RKO (cell line): ENCODE measurements at regions not wholly inside any gene's neighbourhood (a gene's known extent, or its start where the extent isn't known, plus 50 kb on each side); places are given as distances from the start of the nearest gene placed in this dataset.

Source experiments
- DNase-seq: peaks from one replicate; pipeline ENCODE4 v3.0.0-alpha.2; 2016; ENCODE audit warnings: low spot score

DNA sequence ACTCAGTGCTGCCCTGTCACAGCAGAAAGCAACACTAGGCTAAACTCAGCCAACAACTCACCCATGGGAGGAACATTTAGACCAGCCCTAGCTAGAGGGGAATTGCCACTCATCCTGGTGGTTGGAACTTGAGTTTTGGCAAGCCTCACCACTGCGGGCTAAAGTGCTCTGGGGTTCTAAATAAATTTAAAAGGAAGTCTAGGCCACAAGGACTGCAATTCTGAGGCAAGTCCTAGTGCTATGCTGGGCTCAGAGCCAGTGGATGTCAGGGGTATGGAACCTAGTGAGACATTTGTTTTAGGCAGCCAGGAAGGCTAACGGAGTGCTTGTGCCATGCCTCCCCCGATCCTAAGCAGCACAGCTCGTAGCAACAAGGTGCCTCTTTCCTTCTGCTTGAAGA lies 78.0 kb downstream of the RGS13 start:
- no peak for DNase-seq

DNA sequence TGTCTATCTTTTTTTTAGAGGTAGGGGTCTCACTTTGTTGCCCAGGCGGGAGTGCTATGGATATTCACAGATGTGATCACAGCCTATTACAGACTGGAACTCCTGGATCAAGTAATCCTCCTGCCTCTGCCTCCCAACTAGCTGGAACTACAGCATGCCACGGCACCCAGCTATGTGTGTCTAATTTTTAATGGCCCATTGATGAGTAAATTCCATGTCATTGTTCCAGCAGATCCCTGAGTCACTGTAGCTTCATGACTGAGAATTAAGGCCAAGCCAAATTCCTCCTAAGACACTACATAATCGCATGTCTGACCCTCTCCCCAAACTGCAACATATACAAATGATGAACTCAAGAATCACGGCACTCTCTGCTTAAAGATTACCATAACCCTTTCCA lies 84.2 kb upstream of the RGS2 start:
- peak; percentile 78 for DNase-seq

DNA sequence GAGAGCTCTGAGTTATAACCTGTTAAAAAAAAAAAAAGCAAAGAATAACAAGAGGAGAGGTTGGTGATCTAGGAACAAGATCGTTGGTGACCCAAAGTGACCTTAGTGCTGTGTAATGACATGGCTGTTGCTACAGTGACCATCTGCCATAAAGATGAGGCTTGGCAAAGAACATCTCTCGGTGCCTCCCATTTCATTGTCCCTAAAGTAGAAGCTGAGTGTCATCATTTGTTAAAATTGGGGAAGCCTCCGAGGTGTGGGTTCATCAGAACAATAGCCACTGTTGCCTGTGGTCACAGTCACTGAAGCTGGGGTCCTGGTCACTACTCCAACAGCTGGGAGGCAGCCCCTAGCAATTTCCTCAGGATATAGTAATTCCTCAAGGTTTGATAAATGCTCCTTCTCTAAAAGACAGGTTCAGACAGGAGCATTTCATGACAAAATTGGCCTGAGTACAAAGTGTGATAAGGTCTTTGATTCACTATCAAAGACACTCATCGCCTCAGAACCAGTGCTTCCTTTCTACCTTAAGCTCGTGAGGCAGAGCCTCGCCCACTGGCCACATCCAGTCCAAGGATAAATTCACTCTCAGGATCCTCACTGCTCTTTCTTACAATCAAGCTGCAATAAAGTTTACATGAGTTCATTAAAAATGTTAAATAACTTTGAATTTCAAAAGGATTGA lies 81.9 kb upstream of the RGS2 start:
- no peak for DNase-seq

DNA sequence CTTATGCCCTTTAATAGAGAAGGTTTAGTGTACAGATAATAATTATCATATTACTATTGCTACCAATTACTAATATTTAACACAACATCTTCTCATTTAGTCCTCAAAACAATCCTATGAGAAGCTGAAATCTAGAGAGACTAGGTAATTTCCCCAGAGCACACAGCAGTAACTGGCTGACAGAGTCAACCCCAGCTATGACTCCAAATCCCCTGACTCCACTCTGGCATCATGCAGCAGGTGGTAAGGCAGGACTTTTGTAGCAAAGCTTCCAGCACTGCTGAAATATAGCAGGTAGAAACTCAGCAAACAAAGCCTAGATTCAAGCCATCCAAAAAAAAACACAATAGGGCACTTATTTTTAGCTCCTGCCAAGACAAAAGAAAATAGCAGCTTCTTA lies 79.3 kb upstream of the RGS2 start:
- no peak for DNase-seq

DNA sequence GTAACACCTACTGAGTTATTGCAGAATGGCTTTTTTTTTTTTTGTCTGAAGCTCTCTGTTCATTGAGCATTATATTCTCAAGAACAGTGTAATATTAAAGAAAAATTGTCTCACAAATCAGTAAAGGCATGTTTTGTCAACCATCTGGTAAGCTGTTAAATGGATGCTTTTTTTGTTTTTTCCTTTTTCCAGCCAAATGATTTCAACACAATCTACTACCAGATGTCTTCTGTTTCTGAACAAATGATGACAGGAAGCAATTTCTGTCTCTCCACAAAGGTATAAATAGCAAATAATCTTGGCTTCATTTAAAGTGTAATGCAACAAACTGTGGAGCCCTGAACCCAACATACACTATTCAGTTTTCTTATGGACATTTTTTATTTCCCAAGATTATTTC lies 78.6 kb upstream of the RGS2 start:
- DNase-seq, result no peak

DNA sequence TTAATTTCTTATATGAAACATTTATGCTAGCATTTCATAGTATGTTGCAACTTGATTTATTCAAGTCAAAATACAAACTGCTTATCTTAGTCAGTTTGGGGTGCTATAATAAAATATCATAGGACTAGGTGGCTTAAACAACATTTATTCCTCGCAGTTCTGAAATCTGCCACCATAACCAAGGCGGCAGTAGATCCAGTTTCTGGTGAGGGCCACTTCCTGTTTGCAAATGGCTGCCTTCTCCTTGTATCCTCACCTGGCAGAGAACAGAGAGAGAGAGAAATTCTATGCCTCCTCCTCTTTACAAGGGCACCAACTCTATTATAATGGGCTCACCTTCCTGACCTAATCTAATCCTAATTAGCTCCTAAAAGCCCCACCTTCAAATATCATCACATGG lies 76.1 kb upstream of the RGS2 start:
- DNase-seq, result peak; percentile 68

DNA sequence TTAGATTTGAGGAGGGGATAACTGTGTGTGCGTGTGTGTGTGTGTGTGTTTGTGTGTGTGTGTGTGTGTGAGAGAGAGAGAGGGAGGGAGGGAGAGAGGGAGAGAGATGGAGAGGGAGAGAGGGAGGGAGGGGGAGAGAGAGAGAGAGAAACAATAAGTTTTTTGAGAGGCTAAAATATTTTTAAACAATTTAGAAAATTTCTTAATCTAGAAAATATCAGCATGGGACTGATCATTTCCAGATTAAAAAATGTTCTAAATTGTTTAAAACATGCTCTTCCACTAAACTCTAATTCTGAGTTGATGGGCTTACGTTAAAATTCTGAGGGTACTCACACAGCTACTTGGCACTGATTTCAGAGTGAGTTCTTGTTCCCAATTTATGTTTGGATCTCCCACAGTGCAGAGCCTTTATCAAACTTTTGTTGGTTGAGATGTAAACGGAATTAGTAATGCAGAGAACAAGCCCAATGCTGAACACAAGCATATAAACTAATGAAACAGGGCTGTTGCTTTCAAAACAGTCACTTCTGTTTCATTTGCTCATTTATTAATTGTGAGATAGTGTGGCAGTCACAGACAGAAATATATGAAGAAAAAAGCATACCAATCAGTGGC lies 73.4 kb upstream of the RGS2 start:
- DNase-seq, result no peak

DNA sequence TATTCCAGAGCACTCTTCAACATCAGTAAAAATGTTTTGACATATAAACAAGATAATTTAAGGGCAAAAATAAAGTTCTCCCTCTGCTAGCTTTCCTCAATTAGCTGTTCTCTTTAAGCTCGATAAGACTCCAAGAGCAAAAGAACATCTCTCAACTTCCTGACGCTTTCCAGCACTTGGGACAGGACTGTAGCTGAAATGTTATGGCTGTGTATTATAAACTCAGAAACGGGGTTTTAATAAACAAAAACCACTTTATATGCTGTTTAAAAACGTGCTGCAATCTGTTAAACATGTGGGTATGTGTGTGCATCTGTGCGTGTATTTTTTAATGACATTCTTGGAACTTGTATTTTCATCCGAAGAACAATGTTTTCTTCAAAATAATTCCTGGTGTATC lies 71.5 kb upstream of the RGS2 start:
- no peak for DNase-seq

DNA sequence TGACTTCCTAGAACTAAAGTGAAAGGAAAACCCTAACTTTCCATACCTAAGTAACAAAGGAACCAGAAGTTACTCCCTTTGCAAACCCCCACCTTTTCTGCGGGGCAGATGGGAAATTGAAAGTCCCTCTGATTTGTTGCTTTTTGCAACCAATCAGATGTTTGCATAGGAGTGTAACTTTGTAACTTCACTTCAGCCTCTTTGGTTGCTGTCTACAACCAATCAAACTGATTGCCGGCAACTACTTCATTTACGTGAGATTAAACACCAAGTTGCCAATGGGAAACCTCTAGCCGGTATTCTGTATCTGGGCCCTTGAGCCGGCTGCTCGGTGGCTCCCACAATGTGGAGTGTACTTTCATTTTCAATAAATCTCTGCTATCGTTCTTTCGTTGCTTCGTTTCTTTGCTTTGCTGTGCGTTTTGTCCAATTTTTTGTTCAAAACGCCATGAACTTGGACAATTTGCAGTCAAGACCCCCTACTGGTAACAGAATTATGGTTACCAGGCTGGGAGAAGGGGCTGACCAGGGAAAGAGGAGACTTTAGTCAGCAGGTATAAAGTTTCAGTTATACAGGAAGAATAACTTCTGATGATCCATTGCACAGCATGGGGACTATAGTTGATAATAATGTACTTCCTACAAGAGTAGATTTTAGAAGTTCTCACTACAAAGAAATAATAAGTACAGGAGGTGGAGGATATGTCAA lies 69.2 kb upstream of the RGS2 start:
- peak; percentile 95 for DNase-seq

DNA sequence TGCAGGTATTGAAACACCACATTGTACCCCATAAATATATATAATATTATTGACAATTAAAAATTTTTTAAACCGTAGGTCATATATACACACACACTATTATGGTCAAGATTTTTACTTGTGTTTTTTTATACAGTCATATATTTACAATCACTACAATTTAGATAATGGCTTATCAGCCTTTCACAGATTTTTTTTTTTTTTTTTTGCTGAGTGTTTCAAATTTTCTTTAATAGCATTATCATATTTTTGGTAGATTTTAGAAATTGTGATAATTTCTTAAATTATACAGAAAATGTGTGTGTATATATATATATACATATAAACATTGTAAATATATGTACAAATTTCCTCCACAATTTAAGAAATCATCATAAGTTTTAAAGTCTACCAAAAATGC lies 68.6 kb upstream of the RGS2 start:
- DNase-seq, result no peak

DNA sequence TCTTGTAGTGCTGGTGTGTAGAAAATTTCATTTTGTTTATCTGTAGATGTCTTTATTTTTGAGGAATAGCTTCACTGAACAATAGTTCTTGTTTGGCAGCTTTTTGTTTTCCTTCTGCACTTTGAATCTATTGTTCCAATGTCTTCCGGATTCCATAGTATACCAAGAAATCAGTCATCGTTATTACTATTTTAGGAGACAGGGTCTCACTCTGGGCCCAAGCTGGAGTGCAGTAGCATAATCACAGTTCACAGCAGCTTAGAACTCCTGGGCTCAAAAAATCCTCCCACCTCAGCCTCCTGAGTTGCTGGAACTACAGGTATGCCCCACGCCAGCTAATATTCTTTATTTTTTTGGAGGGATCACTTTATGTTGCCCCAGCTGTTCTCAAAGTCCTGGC lies 67.7 kb upstream of the RGS2 start:
- DNase-seq, result no peak

DNA sequence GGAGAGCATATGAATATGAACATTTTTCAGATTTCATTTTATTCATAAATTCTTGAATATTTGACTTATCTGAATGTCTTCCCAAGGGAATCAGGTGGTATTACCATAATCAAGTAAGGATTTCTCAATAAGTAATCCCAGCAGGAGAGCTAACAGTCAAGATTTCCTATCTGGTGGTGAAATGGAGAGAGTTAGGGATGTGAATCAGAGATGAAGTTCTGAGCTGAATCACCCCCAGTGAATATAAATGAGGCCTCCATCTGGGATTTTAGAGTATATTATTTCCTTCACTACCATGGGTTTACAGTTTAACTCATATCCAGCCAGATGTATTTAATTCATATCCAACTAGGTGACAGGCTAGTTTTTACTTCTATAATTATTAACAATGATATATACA lies 61.5 kb upstream of the RGS2 start:
- DNase-seq, result peak; percentile 48

DNA sequence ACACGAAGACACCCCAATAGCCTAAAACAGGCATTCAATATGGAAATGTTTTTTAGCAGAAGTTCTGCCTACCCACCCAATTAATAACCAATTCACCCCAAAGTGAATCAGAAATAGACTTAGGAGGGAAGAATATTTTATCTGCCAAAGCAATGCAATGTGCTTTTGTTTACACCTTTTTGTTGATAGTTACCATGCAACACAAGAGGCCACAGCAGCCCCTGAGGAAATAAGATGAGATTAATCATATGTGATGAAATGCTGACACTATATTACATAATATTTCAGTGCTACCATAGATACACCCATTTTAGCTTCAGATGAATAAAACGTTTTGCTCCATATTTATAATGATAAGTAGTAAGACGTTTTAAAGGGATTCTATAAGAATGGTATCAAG lies 60.9 kb upstream of the RGS2 start:
- peak; percentile 25 for DNase-seq

DNA sequence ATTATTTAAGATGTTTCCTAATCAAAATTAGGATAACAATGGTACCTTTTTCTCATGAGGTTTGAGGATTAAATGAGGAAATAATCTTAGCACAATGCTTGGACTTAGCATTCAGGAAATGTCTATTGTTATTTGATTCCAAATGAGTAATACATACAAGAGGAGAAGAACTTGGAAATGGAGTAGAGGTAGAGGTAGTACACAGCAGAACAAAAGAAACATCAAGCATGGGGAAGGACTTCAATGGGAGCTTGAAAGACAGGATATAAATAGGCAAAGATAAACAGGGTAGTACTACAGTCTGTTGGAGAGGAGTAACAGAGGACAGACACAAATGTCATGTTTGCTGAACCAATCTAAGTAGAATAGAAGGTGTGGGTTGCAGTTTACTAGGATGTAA lies 59.5 kb upstream of the RGS2 start:
- no peak for DNase-seq

DNA sequence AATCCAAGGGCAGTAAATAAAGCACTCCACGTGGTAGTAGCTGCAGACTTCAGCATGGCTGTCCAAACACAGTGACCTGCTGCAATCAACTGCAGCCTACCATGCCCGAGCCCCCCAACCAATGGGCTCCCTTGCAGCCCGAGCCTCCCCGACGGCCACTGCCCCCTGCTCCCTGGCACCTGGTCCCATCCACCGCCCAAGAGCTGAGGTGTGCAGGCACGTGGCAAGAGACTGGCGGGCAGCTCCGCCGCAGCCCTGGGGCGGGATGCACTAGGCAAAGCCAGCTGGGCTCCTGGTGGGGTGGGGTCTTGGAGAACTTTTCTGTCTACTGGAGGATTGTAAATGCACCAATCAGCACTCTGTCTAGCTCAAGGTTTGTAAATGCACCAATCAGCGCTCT lies 57.6 kb upstream of the RGS2 start:
- DNase-seq, result no peak

DNA sequence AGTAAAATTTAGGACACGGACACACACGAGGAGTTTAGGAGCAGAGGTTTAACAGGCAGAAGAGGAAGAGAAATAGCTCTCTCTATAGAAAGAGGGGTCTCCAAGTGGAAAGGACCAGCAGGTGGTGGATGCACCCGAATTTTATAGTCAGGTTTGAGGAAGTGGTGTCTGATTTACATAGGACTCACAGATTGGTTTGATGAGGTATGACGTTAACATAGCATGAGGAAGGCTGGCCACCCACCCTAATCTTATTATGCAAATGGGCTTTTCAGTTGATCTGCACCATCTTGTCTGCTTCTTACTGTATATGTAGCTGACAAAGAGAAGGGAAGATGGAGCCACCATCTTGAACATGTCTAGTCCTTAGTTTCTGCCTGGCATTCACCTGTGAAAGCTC lies 52.5 kb upstream of the RGS2 start:
- no peak for DNase-seq

DNA sequence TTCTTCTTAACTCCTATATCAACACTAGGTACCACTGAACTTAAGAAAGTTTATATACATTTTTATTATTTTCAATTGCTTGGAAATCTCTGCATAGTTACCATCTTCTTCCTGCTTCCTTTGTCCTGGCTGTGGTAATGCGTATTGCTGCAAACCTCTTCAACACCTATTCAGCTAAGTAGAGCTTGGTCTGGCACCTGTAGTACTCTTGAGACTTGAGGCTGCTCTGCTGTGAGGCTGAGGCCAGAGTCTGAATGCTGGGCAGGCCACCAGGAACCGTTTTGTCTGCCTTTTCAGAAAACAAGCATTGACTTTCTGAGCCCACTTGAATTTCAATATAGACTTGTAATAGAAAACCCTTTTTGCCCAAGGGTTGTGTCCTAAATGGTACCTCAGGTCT lies 52.0 kb upstream of the RGS2 start:
- no peak for DNase-seq

DNA sequence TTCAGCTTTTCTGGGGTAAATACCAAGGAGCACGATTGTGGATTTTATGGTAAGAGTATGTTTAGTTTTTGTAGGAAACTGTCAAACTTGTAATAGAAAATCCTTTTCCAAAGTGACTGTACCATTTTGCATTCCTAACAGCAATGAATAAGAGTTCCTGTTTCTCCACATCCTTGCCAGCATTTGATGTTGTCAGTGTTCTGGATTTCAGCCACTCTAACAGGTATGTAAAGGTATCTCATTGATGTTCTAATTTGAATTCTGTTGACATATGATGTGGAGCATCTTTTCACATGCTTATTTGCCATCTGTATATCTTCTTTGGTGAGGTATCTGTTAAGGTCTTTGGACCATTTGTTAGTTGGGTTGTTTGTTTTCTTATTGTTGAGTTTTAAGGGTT lies 50.3 kb upstream of the RGS2 start:
- no peak for DNase-seq
